Activated naive CD8-positive, alpha-beta T cell treated with anti-CD3 and anti-CD28 coated beads, Interleukin-2, amount 50 U/mL, for 24 hours (primary cell): ENCODE measurements at regions not wholly inside any gene's neighbourhood (a gene's known extent, or its start where the extent isn't known, plus 50 kb on each side); places are given as distances from the start of the nearest gene placed in this dataset.

Source experiments
- ATAC-seq: fragments of 150-1000 bp; cut with Tn5 transposase; one replicate; pipeline ENCODE4 v1.10.0; 2021
- DNase-seq: peaks from one replicate; pipeline ENCODE4 v3.0.0; 2021
- H3K27ac Mint-ChIP-seq: one replicate; pipeline ENCODE4 v1.8.0; 2021; ENCODE audit warnings: mild to moderate bottlenecking, mixed read lengths
- H3K27me3 Mint-ChIP-seq: one replicate; pipeline ENCODE4 v1.8.0; 2021; ENCODE audit warnings: mixed read lengths
- H3K36me3 Mint-ChIP-seq: one replicate; pipeline ENCODE4 v1.8.0; 2021; ENCODE audit warnings: low read depth, mixed read lengths
- H3K4me1 Mint-ChIP-seq: one replicate; pipeline ENCODE4 v1.8.0; 2021; ENCODE audit warnings: mixed read lengths
- H3K4me3 Mint-ChIP-seq: one replicate; pipeline ENCODE4 v1.8.0; 2021; ENCODE audit warnings: mild to moderate bottlenecking, moderate library complexity, mixed read lengths
- H3K9me3 Mint-ChIP-seq: one replicate; pipeline ENCODE4 v1.8.0; 2021; ENCODE audit warnings: mixed read lengths

- Mint-ChIP-seq H3K4me1 (no peaks in the 10 kb centered on the region), H3K27me3 (no peaks in the 10 kb centered on the region), H3K9me3 (peaks cover 5% of the 10 kb centered on the region), H3K4me3 (no peak overlapping the region), H3K36me3 (no peaks in the 10 kb centered on the region), H3K27ac (no peak overlapping the region)
- no peak for DNase-seq
- no peak for ATAC-seq
Measured at GRCh38 chr9:13971415-13971814, 342.5 kb downstream of the NFIB start.

GRCh38 chr9:13970426-13970825, 343.5 kb downstream of the NFIB start:
- ATAC-seq: no peak
- Mint-ChIP-seq H3K4me3 (no peak overlapping the region), H3K27me3 (no peaks in the 10 kb centered on the region), H3K4me1 (no peaks in the 10 kb centered on the region), H3K36me3 (no peaks in the 10 kb centered on the region), H3K27ac (no peak overlapping the region), H3K9me3 (no peaks in the 10 kb centered on the region)
- no peak for DNase-seq

GRCh38 chr9:13970018-13970417, 343.9 kb downstream of the NFIB start:
- DNase-seq (no peak), ATAC-seq (no peak)
- H3K27me3 Mint-ChIP-seq: no peaks in the 10 kb centered on the region
- no peak overlapping the region for H3K27ac Mint-ChIP-seq
- no peaks in the 10 kb centered on the region for H3K4me1 Mint-ChIP-seq
- no peak overlapping the region for H3K4me3 Mint-ChIP-seq
- no peaks in the 10 kb centered on the region for H3K9me3 Mint-ChIP-seq
- H3K36me3 Mint-ChIP-seq: no peaks in the 10 kb centered on the region

GRCh38 chr9:13967438-13967837, 346.5 kb downstream of the NFIB start:
- Mint-ChIP-seq H3K4me3 (no peak overlapping the region), H3K27me3 (no peaks in the 10 kb centered on the region), H3K36me3 (no peaks in the 10 kb centered on the region), H3K9me3 (no peaks in the 10 kb centered on the region), H3K27ac (no peak overlapping the region), H3K4me1 (no peaks in the 10 kb centered on the region)
- ATAC-seq: no peak
- DNase-seq: no peak

GRCh38 chr9:13967011-13967410, 346.9 kb downstream of the NFIB start:
- Mint-ChIP-seq H3K9me3 (no peaks in the 10 kb centered on the region), H3K36me3 (no peaks in the 10 kb centered on the region), H3K27ac (no peak overlapping the region), H3K4me1 (no peaks in the 10 kb centered on the region), H3K4me3 (no peak overlapping the region), H3K27me3 (no peaks in the 10 kb centered on the region)
- DNase-seq (no peak), ATAC-seq (no peak)

- Mint-ChIP-seq H3K27me3 (no peaks in the 10 kb centered on the region), H3K4me1 (no peaks in the 10 kb centered on the region), H3K27ac (no peak overlapping the region), H3K9me3 (no peaks in the 10 kb centered on the region), H3K4me3 (no peak overlapping the region), H3K36me3 (no peaks in the 10 kb centered on the region)
- DNase-seq: no peak
- ATAC-seq: no peak
Measured at GRCh38 chr9:13963005-13963653, 350.8 kb downstream of the NFIB start.

- H3K4me1 Mint-ChIP-seq: no peaks in the 10 kb centered on the region
- no peaks in the 10 kb centered on the region for H3K36me3 Mint-ChIP-seq
- ATAC-seq: no peak
- H3K27me3 Mint-ChIP-seq: no peaks in the 10 kb centered on the region
- no peak overlapping the region for H3K27ac Mint-ChIP-seq
- no peak overlapping the region for H3K4me3 Mint-ChIP-seq
- DNase-seq: no peak
- no peaks in the 10 kb centered on the region for H3K9me3 Mint-ChIP-seq
Measured at GRCh38 chr9:13962006-13962405, 351.9 kb downstream of the NFIB start.

- DNase-seq: no peak
- Mint-ChIP-seq H3K36me3 (no peaks in the 10 kb centered on the region), H3K4me1 (no peaks in the 10 kb centered on the region), H3K9me3 (no peaks in the 10 kb centered on the region), H3K4me3 (no peak overlapping the region), H3K27ac (no peak overlapping the region), H3K27me3 (no peaks in the 10 kb centered on the region)
- ATAC-seq: no peak
Measured at GRCh38 chr9:13960011-13960765, 353.8 kb downstream of the NFIB start.

- H3K27ac Mint-ChIP-seq: no peak overlapping the region
- no peaks in the 10 kb centered on the region for H3K4me1 Mint-ChIP-seq
- DNase-seq (no peak), ATAC-seq (no peak)
- no peak overlapping the region for H3K4me3 Mint-ChIP-seq
- H3K36me3 Mint-ChIP-seq: no peaks in the 10 kb centered on the region
- no peaks in the 10 kb centered on the region for H3K9me3 Mint-ChIP-seq
- no peaks in the 10 kb centered on the region for H3K27me3 Mint-ChIP-seq
Measured at GRCh38 chr9:13958672-13959071, 355.3 kb downstream of the NFIB start.

GRCh38 chr9:13957089-13957488, 356.9 kb downstream of the NFIB start:
- Mint-ChIP-seq H3K36me3 (no peaks in the 10 kb centered on the region), H3K4me3 (no peak overlapping the region), H3K4me1 (no peaks in the 10 kb centered on the region), H3K27me3 (no peaks in the 10 kb centered on the region), H3K9me3 (no peaks in the 10 kb centered on the region), H3K27ac (no peak overlapping the region)
- DNase-seq (no peak), ATAC-seq (no peak)

GRCh38 chr9:13956107-13956506, 357.8 kb downstream of the NFIB start:
- ATAC-seq: no peak
- no peaks in the 10 kb centered on the region for H3K9me3 Mint-ChIP-seq

GRCh38 chr9:13952906-13953305, 361.0 kb downstream of the NFIB start:
- no peak for DNase-seq
- no peak for ATAC-seq
- Mint-ChIP-seq H3K27me3 (no peaks in the 10 kb centered on the region), H3K9me3 (no peaks in the 10 kb centered on the region), H3K36me3 (no peaks in the 10 kb centered on the region), H3K4me3 (no peak overlapping the region), H3K4me1 (no peaks in the 10 kb centered on the region), H3K27ac (no peak overlapping the region)

More at GRCh38 chr9:13956107-13956506, 357.8 kb downstream of the NFIB start:
- no peak for DNase-seq
- Mint-ChIP-seq H3K4me1 (no peaks in the 10 kb centered on the region), H3K4me3 (no peak overlapping the region), H3K27me3 (no peaks in the 10 kb centered on the region), H3K27ac (no peak overlapping the region), H3K36me3 (no peaks in the 10 kb centered on the region)

GRCh38 chr9:13948037-13948436, 365.9 kb downstream of the NFIB start:
- no peak for DNase-seq
- Mint-ChIP-seq H3K27ac (no peak overlapping the region), H3K4me3 (no peak overlapping the region), H3K4me1 (no peaks in the 10 kb centered on the region), H3K9me3 (peaks cover 5% of the 10 kb centered on the region), H3K27me3 (no peaks in the 10 kb centered on the region), H3K36me3 (no peaks in the 10 kb centered on the region)
- no peak for ATAC-seq

GRCh38 chr9:13943176-13943575, 370.8 kb downstream of the NFIB start:
- peaks cover 5% of the 10 kb centered on the region for H3K4me1 Mint-ChIP-seq
- peaks cover 18% of the 10 kb centered on the region for H3K9me3 Mint-ChIP-seq
- no peaks in the 10 kb centered on the region for H3K27me3 Mint-ChIP-seq
- no peak overlapping the region for H3K27ac Mint-ChIP-seq
- H3K36me3 Mint-ChIP-seq: no peaks in the 10 kb centered on the region
- ATAC-seq (no peak), DNase-seq (no peak)
- H3K4me3 Mint-ChIP-seq: no peak overlapping the region

GRCh38 chr9:13942695-13943094, 371.2 kb downstream of the NFIB start:
- no peaks in the 10 kb centered on the region for H3K36me3 Mint-ChIP-seq
- no peaks in the 10 kb centered on the region for H3K27me3 Mint-ChIP-seq
- H3K4me1 Mint-ChIP-seq: peaks cover 5% of the 10 kb centered on the region
- no peak overlapping the region for H3K4me3 Mint-ChIP-seq
- H3K27ac Mint-ChIP-seq: no peak overlapping the region
- no peak for DNase-seq
- ATAC-seq: peak; percentile 99
- peaks cover 18% of the 10 kb centered on the region for H3K9me3 Mint-ChIP-seq
